GM12878 (cell line): ENCODE measurements at regions not wholly inside any gene's neighbourhood (a gene's known extent, or its start where the extent isn't known, plus 50 kb on each side); places are given as distances from the start of the nearest gene placed in this dataset.

Source experiments
- ZNF24 ChIP-seq: fragments of 450-650 bp; IDR thresholded peaks from 2 replicates; pipeline ENCODE4 v1.6.1; 2017; ENCODE audit warnings: antibody characterized with exemption, mild to moderate bottlenecking
- TF ChIP-seq, protein P1 (sequence below), 3 experiments: IDR thresholded peaks in 2 of 3; conservative IDR thresholded peaks in 1 of 3; 2 replicates each; pipeline ENCODE4 v1.5.1; 2011; ENCODE audit warnings: low read depth in 3 of 3, low read length in 3 of 3, mild to moderate bottlenecking in 3 of 3, control low read depth in 2 of 3, moderate library complexity in 2 of 3, inconsistent platforms in 1 of 3, mixed read lengths in 1 of 3; ENCODE audit not compliant: control insufficient read depth in 2 of 3, insufficient read depth in 1 of 3; ENCODE audit errors: extremely low read depth in 1 of 3

DNA sequence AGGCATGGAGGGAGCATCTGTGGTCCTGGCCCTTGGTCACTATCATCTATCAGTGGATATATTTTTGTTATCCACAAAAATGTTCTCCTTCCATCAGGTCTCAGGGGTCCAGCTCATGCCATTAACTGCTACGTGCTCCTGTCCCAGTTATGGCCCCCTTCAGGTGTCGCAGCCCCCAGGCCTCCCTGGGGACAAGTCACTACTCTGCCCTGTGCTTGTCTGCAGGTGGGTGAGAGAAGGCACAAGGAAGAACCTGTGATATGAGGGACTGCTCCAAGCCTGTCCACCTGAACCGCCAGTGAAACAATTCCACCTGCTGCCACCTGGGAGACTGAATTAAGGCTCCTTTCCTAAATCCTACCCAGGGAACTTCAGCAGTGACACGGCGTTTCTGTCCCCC is 229.6 kb upstream of the ID2 start:
- TF ChIP-seq ZNF24, result no peak
- TF ChIP-seq, protein P1, sequence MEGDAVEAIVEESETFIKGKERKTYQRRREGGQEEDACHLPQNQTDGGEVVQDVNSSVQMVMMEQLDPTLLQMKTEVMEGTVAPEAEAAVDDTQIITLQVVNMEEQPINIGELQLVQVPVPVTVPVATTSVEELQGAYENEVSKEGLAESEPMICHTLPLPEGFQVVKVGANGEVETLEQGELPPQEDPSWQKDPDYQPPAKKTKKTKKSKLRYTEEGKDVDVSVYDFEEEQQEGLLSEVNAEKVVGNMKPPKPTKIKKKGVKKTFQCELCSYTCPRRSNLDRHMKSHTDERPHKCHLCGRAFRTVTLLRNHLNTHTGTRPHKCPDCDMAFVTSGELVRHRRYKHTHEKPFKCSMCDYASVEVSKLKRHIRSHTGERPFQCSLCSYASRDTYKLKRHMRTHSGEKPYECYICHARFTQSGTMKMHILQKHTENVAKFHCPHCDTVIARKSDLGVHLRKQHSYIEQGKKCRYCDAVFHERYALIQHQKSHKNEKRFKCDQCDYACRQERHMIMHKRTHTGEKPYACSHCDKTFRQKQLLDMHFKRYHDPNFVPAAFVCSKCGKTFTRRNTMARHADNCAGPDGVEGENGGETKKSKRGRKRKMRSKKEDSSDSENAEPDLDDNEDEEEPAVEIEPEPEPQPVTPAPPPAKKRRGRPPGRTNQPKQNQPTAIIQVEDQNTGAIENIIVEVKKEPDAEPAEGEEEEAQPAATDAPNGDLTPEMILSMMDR (IDR thresholded peaks at IDR 0.05 in 2 of 3, conservative IDR thresholded peaks at IDR 0.05 in 1 of 3; ENCODE audit: control insufficient read depth in 2 of 3, extremely low read depth in 1 of 3, insufficient read depth in 1 of 3, low read depth in 3 of 3, low read length in 3 of 3), result no peak
